ENCODE measurements at regions not wholly inside any gene's neighbourhood (a gene's known extent, or its start where the extent isn't known, plus 50 kb on each side); places are given as distances from the start of the nearest gene placed in this dataset.

- TF ChIP-seq, protein P1, sequence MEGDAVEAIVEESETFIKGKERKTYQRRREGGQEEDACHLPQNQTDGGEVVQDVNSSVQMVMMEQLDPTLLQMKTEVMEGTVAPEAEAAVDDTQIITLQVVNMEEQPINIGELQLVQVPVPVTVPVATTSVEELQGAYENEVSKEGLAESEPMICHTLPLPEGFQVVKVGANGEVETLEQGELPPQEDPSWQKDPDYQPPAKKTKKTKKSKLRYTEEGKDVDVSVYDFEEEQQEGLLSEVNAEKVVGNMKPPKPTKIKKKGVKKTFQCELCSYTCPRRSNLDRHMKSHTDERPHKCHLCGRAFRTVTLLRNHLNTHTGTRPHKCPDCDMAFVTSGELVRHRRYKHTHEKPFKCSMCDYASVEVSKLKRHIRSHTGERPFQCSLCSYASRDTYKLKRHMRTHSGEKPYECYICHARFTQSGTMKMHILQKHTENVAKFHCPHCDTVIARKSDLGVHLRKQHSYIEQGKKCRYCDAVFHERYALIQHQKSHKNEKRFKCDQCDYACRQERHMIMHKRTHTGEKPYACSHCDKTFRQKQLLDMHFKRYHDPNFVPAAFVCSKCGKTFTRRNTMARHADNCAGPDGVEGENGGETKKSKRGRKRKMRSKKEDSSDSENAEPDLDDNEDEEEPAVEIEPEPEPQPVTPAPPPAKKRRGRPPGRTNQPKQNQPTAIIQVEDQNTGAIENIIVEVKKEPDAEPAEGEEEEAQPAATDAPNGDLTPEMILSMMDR (IDR thresholded peaks at IDR 0.05): no peak
- no peak for TF ChIP-seq EP300 (IDR thresholded peaks at IDR 0.05)
- no peak for TF ChIP-seq POLR2A (IDR thresholded peaks at IDR 0.05)
Measured at GRCh38 chr2:234550056-234550455, 53.2 kb upstream of the ARL4C start.

All from suprapubic skin (tissue), 3 donors.